HG03066 (cell line): ENCODE measurements at regions not wholly inside any gene's neighbourhood (a gene's known extent, or its start where the extent isn't known, plus 50 kb on each side); places are given as distances from the start of the nearest gene placed in this dataset.
"Not testable (repeated sequence)": the region's sequence is repeated elsewhere in the genome, so short reads cannot be mapped to it uniquely, and the experiment has no call there.

Experiments used
- ATAC-seq: cut with Tn5 transposase; IDR thresholded peaks from one replicate; pipeline ENCODE4 v1.9.1; 2021; ENCODE audit warnings: low read depth; ENCODE audit not compliant: unreplicated experiment

- no peak for ATAC-seq
Measured at GRCh38 chr5:145585443-145586148, 249.5 kb downstream of the PRELID2 start.

DNA sequence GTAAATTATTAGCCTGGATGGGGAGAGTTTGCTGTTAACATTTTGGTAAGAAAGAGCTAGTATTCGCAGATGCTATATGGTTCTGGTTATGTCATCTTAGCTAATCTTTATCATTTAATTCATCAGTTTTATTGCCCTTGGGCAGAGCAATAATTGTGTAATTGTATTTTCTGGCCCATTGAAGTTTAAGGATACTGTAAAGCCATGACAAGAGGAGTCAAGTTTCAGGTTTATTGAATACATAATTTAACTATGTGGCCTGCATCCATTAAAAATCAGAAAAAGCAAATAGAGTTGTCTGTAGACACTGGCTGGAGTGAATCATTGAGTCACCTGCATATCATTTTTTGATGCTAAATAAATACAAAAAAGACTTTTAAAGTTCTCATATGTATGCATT lies 255.8 kb downstream of the PRELID2 start:
- no peak for ATAC-seq

DNA sequence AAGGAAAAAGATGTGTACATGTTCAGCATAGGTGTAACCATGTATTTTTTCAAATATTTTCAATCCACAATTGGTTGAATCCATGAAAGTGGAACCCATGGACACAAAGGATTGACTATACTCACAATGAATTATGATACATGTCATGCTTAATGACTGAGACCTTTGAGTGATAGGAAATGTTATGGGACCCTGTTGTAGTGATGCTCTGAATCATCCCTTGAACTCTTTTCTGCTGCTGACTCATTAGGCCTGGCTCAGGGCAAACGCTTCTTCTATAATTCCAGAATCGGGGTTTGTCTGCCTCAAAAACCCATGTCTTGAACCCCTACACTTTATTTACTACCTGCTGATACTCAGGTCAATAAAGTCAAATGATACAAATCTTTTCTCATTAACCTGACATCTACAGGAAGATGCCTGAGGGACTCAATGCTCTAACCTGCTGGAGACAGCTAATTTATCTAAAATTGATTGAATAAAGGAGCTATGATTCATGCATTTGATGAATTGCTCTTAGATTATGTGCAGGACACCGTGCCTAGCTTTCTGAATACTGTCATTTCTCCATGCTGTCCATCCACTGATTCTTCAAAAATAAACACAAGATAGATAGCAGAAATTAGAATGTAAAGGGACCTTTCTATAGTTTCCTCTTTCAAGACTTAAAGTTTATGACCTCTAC lies 260.1 kb downstream of the PRELID2 start:
- no peak for ATAC-seq

- no peak for ATAC-seq
Measured at GRCh38 chr5:145568581-145568980, 266.6 kb downstream of the PRELID2 start.

GRCh38 chr5:145562931-145563330 lies 272.2 kb downstream of the PRELID2 start:
- no peak for ATAC-seq

DNA sequence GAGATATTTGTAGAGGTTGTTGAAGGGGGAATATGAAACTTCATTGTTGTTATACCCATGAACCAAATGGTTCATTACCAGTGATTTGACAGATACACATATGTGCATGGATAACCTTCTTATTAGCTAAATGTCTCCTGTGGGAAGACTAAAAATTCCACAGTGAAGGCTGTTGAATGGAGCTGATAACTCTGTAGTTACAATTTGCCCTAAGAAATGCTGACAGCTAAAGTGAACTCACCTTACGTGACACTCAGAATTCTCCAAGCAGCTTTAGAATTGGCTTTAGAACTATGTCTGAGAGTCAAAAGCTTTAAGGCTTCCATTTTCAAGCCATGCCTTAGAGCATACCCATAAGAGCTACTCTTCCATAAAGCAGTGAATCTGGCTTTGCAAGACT lies 276.9 kb downstream of the PRELID2 start:
- no peak for ATAC-seq

- no peak for ATAC-seq
Measured at GRCh38 chr5:145557345-145557744, 277.8 kb downstream of the PRELID2 start.

DNA sequence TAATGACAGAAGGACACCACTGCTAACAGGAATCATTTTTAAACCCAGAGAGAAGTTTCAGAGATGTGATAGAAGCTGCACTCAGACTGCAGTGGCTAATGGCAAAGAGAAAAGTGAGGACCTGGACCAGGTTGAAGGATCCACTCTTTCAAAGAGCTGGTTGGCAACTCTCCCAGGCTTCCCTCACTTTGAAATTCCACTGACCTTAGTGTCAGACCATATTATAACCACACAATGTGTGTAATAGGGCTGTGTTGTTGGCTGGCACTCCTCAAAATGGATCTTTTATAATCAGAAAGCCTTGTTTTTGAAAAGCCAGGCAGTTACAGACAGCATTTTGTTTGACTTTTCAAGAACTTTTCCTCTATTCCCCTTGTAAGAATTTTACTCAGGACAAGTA lies 280.7 kb downstream of the PRELID2 start:
- no peak for ATAC-seq

- ATAC-seq = no peak
Measured at GRCh38 chr5:145553177-145553576, 282.0 kb downstream of the PRELID2 start.

GRCh38 chr5:145551714-145552113 lies 283.4 kb downstream of the PRELID2 start:
- no peak for ATAC-seq

DNA sequence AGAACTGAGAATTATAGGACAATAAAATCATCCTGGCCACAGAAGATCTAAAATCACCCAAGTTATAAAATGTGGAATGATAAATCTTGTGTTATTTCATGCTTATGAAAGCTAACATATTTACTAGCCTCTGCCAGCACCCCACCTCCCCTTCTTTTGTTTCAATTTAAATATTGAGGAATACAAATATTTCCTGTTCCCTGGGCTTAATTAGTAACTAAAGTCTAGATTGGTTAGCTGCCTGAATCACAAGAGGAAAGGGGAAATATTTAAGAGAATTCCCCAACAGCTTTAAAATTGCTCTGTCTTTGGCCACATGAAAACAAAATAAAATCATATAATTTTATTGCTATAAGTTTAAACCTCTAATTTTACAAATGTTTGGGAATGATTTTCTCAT lies 287.0 kb downstream of the PRELID2 start:
- no peak for ATAC-seq

DNA sequence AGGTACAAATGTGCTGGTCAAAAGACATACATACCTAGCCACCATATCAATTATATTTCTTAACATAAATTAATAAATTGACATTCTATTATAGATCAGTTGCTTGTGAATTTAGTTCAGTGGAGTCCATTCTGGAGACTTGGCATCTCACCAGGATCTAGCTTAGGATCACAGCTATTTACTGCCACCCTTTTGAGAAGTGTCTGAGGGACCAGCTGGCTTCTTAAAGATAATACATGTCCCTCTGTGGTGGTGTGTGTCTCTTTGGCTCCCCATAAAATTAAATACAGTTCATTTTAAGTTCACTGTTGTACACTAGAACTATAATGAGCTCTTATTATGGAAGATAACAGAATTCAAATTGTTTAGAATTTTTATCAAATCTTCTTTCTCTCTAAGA lies 290.7 kb downstream of the PRELID2 start:
- no peak for ATAC-seq

DNA sequence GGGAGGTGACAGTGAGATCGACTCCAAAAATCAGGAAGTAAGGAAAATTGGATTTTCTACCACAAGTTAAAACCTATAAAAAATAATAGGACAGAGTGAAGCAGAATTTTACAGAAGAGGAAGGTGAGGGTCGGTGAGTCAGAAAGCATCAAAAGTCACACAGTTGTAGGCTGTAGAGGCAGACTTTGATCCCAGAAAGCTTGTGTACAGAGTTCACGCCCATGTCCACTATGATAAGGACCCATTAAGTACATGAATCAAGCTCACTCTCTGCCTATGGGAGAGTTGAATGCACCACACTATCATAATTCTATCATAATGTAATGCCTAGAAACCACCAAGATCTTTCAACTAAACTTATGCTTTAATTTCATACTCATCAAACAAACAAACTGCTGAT lies 291.2 kb downstream of the PRELID2 start:
- no peak for ATAC-seq

DNA sequence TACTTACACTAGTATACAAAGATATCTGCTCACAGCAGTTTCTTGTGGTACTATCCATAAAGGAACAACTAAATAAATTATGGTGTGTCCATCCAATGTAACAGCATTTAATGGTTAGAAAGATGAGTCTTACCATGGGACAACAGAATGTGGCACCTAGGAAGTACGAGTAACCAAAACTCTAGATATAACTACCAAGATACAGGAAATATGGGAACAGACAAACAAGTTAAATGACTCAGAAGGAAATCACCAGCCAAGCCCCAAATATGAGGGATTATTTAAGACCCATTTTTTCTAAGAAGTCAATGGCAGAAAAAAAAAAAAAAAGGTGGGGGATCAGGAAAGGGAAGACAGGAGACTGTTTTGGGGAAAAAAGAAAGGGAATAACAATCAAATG lies 294.8 kb downstream of the PRELID2 start:
- no peak for ATAC-seq

GRCh38 chr5:145539201-145539600 lies 295.9 kb downstream of the PRELID2 start:
- no peak for ATAC-seq

DNA sequence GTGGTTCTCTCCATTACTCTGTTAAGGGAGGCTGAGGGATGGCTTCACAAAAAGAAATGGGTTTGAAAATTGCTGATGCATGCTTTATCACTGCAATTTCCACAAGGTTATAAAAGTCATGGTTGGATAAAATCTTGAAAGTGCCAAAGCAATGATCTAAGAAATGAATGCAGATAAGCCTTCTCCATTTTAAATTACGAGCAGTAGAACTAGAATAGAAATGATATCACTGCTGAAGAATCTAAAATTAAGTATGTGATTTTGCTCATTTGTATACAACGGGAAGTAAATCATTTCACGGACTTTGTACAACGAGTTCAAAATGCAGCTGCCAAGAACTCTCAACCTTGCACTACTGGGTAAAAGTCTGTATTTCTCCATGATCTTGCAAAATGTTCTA lies 299.0 kb downstream of the PRELID2 start:
- ATAC-seq = no peak

DNA sequence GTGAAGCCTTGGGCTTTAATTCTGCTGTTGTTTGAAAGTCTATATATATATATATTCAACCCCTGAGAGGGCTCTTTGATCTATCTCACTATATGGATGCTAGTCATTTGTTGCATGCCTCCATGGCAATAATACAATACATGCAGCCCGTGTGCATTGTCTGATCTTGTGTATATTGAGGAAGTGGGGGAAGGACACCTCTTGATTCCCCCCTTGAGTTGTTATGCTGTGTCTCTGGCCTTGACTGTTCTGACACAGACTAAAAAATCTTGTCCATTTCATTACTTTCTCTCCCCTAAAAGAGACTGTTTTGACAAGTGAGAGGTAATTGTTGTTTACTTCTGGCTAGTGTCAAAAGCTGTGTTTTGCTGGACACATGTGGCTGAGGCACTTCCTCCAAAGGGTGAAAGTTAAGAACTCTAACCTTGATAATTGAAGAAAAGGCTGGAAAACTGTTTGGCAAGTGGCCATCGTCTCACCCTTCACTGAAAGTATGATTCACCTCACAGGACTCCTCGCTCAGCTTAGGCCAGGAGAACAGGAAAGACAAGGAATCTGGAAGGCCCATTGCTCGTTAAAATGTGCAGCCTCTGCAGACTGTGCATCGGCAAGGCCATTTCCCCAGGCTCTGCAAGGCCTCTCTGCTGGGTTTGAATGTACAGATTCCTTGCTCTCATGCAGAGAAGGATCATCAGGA lies 304.0 kb downstream of the PRELID2 start:
- no peak for ATAC-seq

- ATAC-seq = no peak
Measured at GRCh38 chr5:145521523-145521922, 313.6 kb downstream of the PRELID2 start.

DNA sequence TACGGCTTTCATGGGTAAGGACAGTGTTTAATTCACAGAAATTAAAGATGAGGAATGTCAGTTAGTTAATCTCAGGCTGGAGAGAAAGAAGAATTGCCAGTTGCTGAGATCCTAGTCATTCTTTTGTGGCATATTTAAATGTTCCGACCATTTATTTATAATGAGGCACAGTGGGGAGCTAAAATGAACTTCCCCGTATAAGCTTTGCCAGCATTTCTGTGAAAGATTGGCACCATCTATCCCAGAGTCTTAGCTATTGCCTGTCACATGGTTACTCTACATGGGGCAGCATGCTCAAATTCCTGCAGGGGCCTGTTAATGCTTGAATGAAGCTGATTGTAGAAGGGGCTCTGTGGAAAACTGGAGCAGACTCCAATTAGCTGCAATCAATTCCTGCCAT lies 314.1 kb downstream of the PRELID2 start:
- no peak for ATAC-seq

DNA sequence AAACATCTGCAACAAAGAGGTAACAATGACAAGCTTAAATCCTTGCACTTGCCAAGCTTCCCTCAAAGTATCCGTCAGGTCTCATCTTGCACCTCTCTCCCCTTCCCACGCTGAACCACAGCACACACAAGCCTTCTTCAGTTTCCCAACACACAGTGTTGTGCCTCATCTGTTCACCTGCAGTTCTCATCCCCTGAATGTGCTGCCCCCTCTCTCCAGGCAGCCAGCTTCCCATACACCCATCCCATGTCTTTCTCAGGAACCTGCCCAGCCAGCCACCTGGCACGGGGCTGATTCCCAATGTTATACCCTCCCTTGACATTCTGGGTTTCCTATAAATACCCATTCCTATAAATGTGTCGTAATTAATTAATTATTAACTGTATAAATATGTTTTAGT lies 314.8 kb downstream of the PRELID2 start:
- no peak for ATAC-seq

GRCh38 chr5:145517588-145517987 lies 317.6 kb downstream of the PRELID2 start:
- not testable (repeated sequence) for ATAC-seq

GRCh38 chr5:145511351-145511750 lies 323.8 kb downstream of the PRELID2 start:
- ATAC-seq = no peak
